KMS-11 (cell line): ENCODE measurements at regions not wholly inside any gene's neighbourhood (a gene's known extent, or its start where the extent isn't known, plus 50 kb on each side); places are given as distances from the start of the nearest gene placed in this dataset.

ENCODE experiments used
- H2AFZ ChIP-seq: fragments of 200-600 bp; sonication (generic); 2 replicates; pipeline ENCODE4 v1.6.1; 2016; ENCODE audit warnings: antibody characterized with exemption, mixed run types, low read depth
- H3K27ac ChIP-seq: fragments of 200-600 bp; sonication (generic); 2 replicates; pipeline ENCODE4 v1.6.1; 2016; ENCODE audit warnings: mild to moderate bottlenecking, mixed run types
- H3K27me3 ChIP-seq: fragments of 200-600 bp; sonication (generic); 2 replicates; pipeline ENCODE4 v1.6.1; 2017; ENCODE audit warnings: mild to moderate bottlenecking, low read depth, mixed run types, moderate library complexity; ENCODE audit not compliant: insufficient read depth
- H3K36me3 ChIP-seq: fragments of 200-600 bp; sonication (generic); 2 replicates; pipeline ENCODE4 v1.6.1; 2017; ENCODE audit warnings: mild to moderate bottlenecking, mixed run types; ENCODE audit not compliant: insufficient read depth
- H3K4me1 ChIP-seq: fragments of 200-600 bp; sonication (generic); 2 replicates; pipeline ENCODE4 v1.6.1; 2016; ENCODE audit warnings: mild to moderate bottlenecking, low read depth, mixed run types; ENCODE audit not compliant: poor library complexity, severe bottlenecking
- H3K4me2 ChIP-seq: fragments of 200-600 bp; sonication (generic); 2 replicates; pipeline ENCODE4 v1.7.0; 2016; ENCODE audit warnings: mild to moderate bottlenecking, mixed run types
- H3K4me3 ChIP-seq: fragments of 200-600 bp; sonication (generic); IDR thresholded peaks from 2 replicates; pipeline ENCODE4 v1.6.1; 2017; ENCODE audit warnings: low read depth, low read length, mixed read lengths; ENCODE audit not compliant: insufficient read depth
- H3K79me2 ChIP-seq: fragments of 200-600 bp; sonication (generic); 2 replicates; pipeline ENCODE4 v1.6.1; 2016; ENCODE audit warnings: low read depth, mixed run types; ENCODE audit not compliant: insufficient read depth
- H3K9ac ChIP-seq: fragments of 200-600 bp; sonication (generic); 2 replicates; pipeline ENCODE4 v1.6.1; 2016; ENCODE audit warnings: mild to moderate bottlenecking, mixed run types
- H4K20me1 ChIP-seq: fragments of 200-600 bp; sonication (generic); 2 replicates; pipeline ENCODE4 v1.6.1; 2016; ENCODE audit warnings: mild to moderate bottlenecking, mixed run types; ENCODE audit not compliant: insufficient read depth
- CTCF ChIP-seq: fragments of 200-600 bp; sonication (generic); conservative IDR thresholded peaks from 2 replicates; pipeline ENCODE4 v1.6.1; 2017; ENCODE audit warnings: low read depth, mild to moderate bottlenecking, antibody characterized with exemption, low read length, moderate library complexity, mixed read lengths

- no peak for TF ChIP-seq CTCF
- no peak overlapping the region for H3K9ac ChIP-seq
- no peak overlapping the region for H3K4me3 ChIP-seq
- H3K27me3 ChIP-seq, result no peaks in the 10 kb centered on the region
- H2AFZ ChIP-seq, result no peak overlapping the region
- H3K27ac ChIP-seq, result no peak overlapping the region
- H4K20me1 ChIP-seq, result no peaks in the 10 kb centered on the region
- no peak overlapping the region for H3K4me2 ChIP-seq
- no peaks in the 10 kb centered on the region for H3K79me2 ChIP-seq
- H3K36me3 ChIP-seq, result no peaks in the 10 kb centered on the region
- no peaks in the 10 kb centered on the region for H3K4me1 ChIP-seq
Observed at GRCh38 chr6:147648916-147649315, 140.4 kb downstream of the SAMD5 start.

- no peaks in the 10 kb centered on the region for H3K27me3 ChIP-seq
- no peaks in the 10 kb centered on the region for H3K36me3 ChIP-seq
- no peak for TF ChIP-seq CTCF
- no peaks in the 10 kb centered on the region for H3K4me1 ChIP-seq
- no peaks in the 10 kb centered on the region for H4K20me1 ChIP-seq
- no peak overlapping the region for H3K27ac ChIP-seq
- H2AFZ ChIP-seq, result no peak overlapping the region
- no peaks in the 10 kb centered on the region for H3K79me2 ChIP-seq
- no peak overlapping the region for H3K4me3 ChIP-seq
- no peak overlapping the region for H3K9ac ChIP-seq
- no peak overlapping the region for H3K4me2 ChIP-seq
Observed at GRCh38 chr6:147651249-147652063, 143.0 kb downstream of the SAMD5 start.

GRCh38 chr6:147653631-147654030 lies 145.1 kb downstream of the SAMD5 start:
- no peaks in the 10 kb centered on the region for H3K4me1 ChIP-seq
- no peak overlapping the region for H3K4me3 ChIP-seq

GRCh38 chr6:147654103-147654845 lies 145.8 kb downstream of the SAMD5 start:
- H3K27ac ChIP-seq, result no peak overlapping the region
- no peaks in the 10 kb centered on the region for H3K27me3 ChIP-seq
- no peak for TF ChIP-seq CTCF
- H3K4me3 ChIP-seq, result no peak overlapping the region
- H2AFZ ChIP-seq, result no peak overlapping the region
- H4K20me1 ChIP-seq, result no peaks in the 10 kb centered on the region
- H3K4me2 ChIP-seq, result no peak overlapping the region
- no peaks in the 10 kb centered on the region for H3K79me2 ChIP-seq
- no peaks in the 10 kb centered on the region for H3K4me1 ChIP-seq
- H3K36me3 ChIP-seq, result no peaks in the 10 kb centered on the region
- H3K9ac ChIP-seq, result no peak overlapping the region

More at GRCh38 chr6:147653631-147654030, 145.1 kb downstream of the SAMD5 start:
- Histone ChIP-seq H4K20me1 (no peaks in the 10 kb centered on the region), H3K4me2 (no peak overlapping the region), H3K36me3 (no peaks in the 10 kb centered on the region), H2AFZ (no peak overlapping the region), H3K27ac (no peak overlapping the region), H3K79me2 (no peaks in the 10 kb centered on the region), H3K27me3 (no peaks in the 10 kb centered on the region), H3K9ac (no peak overlapping the region)
- no peak for TF ChIP-seq CTCF
